A673 (cell line): ENCODE measurements at regions not wholly inside any gene's neighbourhood (a gene's known extent, or its start where the extent isn't known, plus 50 kb on each side); places are given as distances from the start of the nearest gene placed in this dataset.

Source experiments
- BruUV-seq: library from RNA; stranded (reverse); fragments of 400-500 nt; replicated peaks from 2 replicates; lab custom pipeline; 2021; lab: Mats Ljungman, UMichigan
- CTCF ChIA-PET: fragments of 300-600 bp; sonication (Branson Sonifier 250); formaldehyde crosslinking; loops from one replicate; lab custom pipeline; 2022; ENCODE audit warnings: antibody characterized with exemption; lab: Charles Lee
- POLR2A ChIA-PET: fragments of 300-600 bp; sonication (Branson Sonifier 250); formaldehyde crosslinking; loops from one replicate; lab custom pipeline; 2022; ENCODE audit warnings: antibody characterized with exemption; ENCODE audit not compliant: low non-redundant PET; lab: Charles Lee
- DNase-seq: peaks from one replicate; pipeline ENCODE4 v3.0.0-alpha.2; 2015; ENCODE audit warnings: low spot score
- H3K27ac ChIP-seq: fragments of 200-600 bp; sonication (generic); 2 replicates; pipeline ENCODE4 v1.5.1; 2016; ENCODE audit warnings: mixed run types, low read depth, mild to moderate bottlenecking, mixed read lengths, antibody characterized with exemption, low read length; ENCODE audit not compliant: poor library complexity, severe bottlenecking
- H3K27me3 ChIP-seq: fragments of 200-600 bp; sonication (generic); replicated peaks from 2 replicates; pipeline ENCODE4 v1.6.1; 2017; ENCODE audit warnings: mixed run types, low read depth, mild to moderate bottlenecking, mixed read lengths, antibody characterized with exemption, low read length; ENCODE audit not compliant: insufficient read depth, poor library complexity
- H3K36me3 ChIP-seq: fragments of 200-600 bp; sonication (generic); 2 replicates; pipeline ENCODE4 v1.6.1; 2016; ENCODE audit warnings: mixed run types, mild to moderate bottlenecking, mixed read lengths, antibody characterized with exemption, low read length; ENCODE audit not compliant: insufficient read depth, poor library complexity, severe bottlenecking
- H3K4me1 ChIP-seq: fragments of 200-600 bp; sonication (generic); 2 replicates; pipeline ENCODE4 v1.6.1; 2017; ENCODE audit warnings: mixed run types, mild to moderate bottlenecking, mixed read lengths, antibody characterized with exemption, low read length; ENCODE audit not compliant: insufficient read depth, poor library complexity, severe bottlenecking
- H3K4me3 ChIP-seq: fragments of 200-600 bp; sonication (generic); 2 replicates; pipeline ENCODE4 v1.5.1; 2016; ENCODE audit warnings: low read depth, mixed run types, mild to moderate bottlenecking, mixed read lengths, low read length; ENCODE audit not compliant: poor library complexity, severe bottlenecking
- H3K9me3 ChIP-seq: fragments of 200-600 bp; sonication (generic); 2 replicates; pipeline ENCODE4 v1.6.1; 2016; ENCODE audit warnings: mixed run types, low read depth, mild to moderate bottlenecking, mixed read lengths, antibody characterized with exemption, low read length; ENCODE audit not compliant: poor library complexity, severe bottlenecking
- CTCF ChIP-seq: fragments of 300-800, 200-600 bp; sonication (generic); conservative IDR thresholded peaks from 2 replicates; pipeline ENCODE4 v1.5.1; 2017; ENCODE audit warnings: low read depth, mild to moderate bottlenecking, antibody characterized with exemption, low read length, moderate library complexity, mixed read lengths
- EZH2 ChIP-seq: fragments of 200-600 bp; sonication (generic); IDR thresholded peaks from 2 replicates; pipeline ENCODE4 v1.6.1; 2017; ENCODE audit warnings: borderline replicate concordance, low read depth, mild to moderate bottlenecking, mixed read lengths, antibody characterized with exemption, low read length; ENCODE audit not compliant: poor library complexity, severe bottlenecking
- intact Hi-C: fragments of 100-400 bp; cut with micrococcal nuclease; formaldehyde crosslinking; loops from one replicate; pipeline ENCODE4 v1.10.0; 2022; ENCODE audit not compliant: unreplicated experiment

GRCh38 chr5:107806271-107806670 lies 135.5 kb upstream of the EFNA5 start:
- H3K4me3 ChIP-seq = no peak overlapping the region
- BruUV-seq = no TSS peak
- H3K4me1 ChIP-seq = no peaks in the 10 kb centered on the region
- no peak overlapping the region for H3K27ac ChIP-seq
- TF ChIP-seq EZH2 (no peak), CTCF (no peak)
- ChIA-PET CTCF (no interaction called here), POLR2A (no interaction called here)
- no peaks in the 10 kb centered on the region for H3K9me3 ChIP-seq
- intact Hi-C loops = no loop called here
- H3K36me3 ChIP-seq = no peaks in the 10 kb centered on the region
- peaks cover 96% of the 10 kb centered on the region for H3K27me3 ChIP-seq
- no peak for DNase-seq

- ChIA-PET POLR2A (no interaction called here), CTCF (no interaction called here)
- no peak overlapping the region for H3K4me3 ChIP-seq
- H3K36me3 ChIP-seq = no peaks in the 10 kb centered on the region
- no peak overlapping the region for H3K27ac ChIP-seq
- intact Hi-C loops = no loop called here
- H3K27me3 ChIP-seq = peaks cover 96% of the 10 kb centered on the region
- no peaks in the 10 kb centered on the region for H3K4me1 ChIP-seq
- no peaks in the 10 kb centered on the region for H3K9me3 ChIP-seq
- no peak for TF ChIP-seq CTCF
- TF ChIP-seq EZH2 = no peak
- no TSS peak for BruUV-seq
- DNase-seq = no peak
Observed at GRCh38 chr5:107805824-107806223, 135.1 kb upstream of the EFNA5 start.

- ChIA-PET POLR2A (no interaction called here), CTCF (no interaction called here)
- intact Hi-C loops = no loop called here
- Histone ChIP-seq H3K36me3 (no peaks in the 10 kb centered on the region), H3K27me3 (peaks cover 96% of the 10 kb centered on the region), H3K9me3 (no peaks in the 10 kb centered on the region), H3K4me3 (no peak overlapping the region), H3K27ac (no peak overlapping the region), H3K4me1 (no peaks in the 10 kb centered on the region)
- DNase-seq = no peak
- TF ChIP-seq CTCF (no peak), EZH2 (no peak)
- BruUV-seq = no TSS peak
Observed at GRCh38 chr5:107805166-107805565, 134.4 kb upstream of the EFNA5 start.
